ENCODE measurements at regions not wholly inside any gene's neighbourhood (a gene's known extent, or its start where the extent isn't known, plus 50 kb on each side); places are given as distances from the start of the nearest gene placed in this dataset.

GRCh38 chr6:14210663-14211561 lies 93.3 kb downstream of the CD83 start (continued):
- TF ChIP-seq TIGD3 (CRISPR knock-in tag; IDR thresholded peaks at IDR 0.05; ENCODE audit: borderline replicate concordance), result no peak
- TF ChIP-seq MAF1 (CRISPR knock-in tag; IDR thresholded peaks at IDR 0.05; ENCODE audit: borderline replicate concordance), result peak; percentile 44; the same call in 1 of the 2 replicates
- peak; percentile 40; the same call in 1 of the 2 replicates for TF ChIP-seq ZNF446 (CRISPR knock-in tag; IDR thresholded peaks at IDR 0.05)
- TF ChIP-seq GFI1 (CRISPR knock-in tag; IDR thresholded peaks at IDR 0.05; ENCODE audit: borderline replicate concordance), result no peak
- no peak for TF ChIP-seq KDM5A (IDR thresholded peaks at IDR 0.05; ENCODE audit: borderline replicate concordance, low read length)
- no peak for TF ChIP-seq ONECUT2 (CRISPR knock-in tag; IDR thresholded peaks at IDR 0.05)
- no peak for TF ChIP-seq PLSCR1 (CRISPR knock-in tag; IDR thresholded peaks at IDR 0.05; ENCODE audit: borderline replicate concordance)
- TF ChIP-seq YY1 (IDR thresholded peaks at IDR 0.05; ENCODE audit: insufficient read depth, insufficient replicate concordance, low read depth, low read length), result peak; percentile 67
- TF ChIP-seq ZNF382 (CRISPR knock-in tag; IDR thresholded peaks at IDR 0.05; ENCODE audit: borderline replicate concordance), result no peak
- TF ChIP-seq ZNF839 (CRISPR knock-in tag; IDR thresholded peaks at IDR 0.05; ENCODE audit: borderline replicate concordance), result no peak
- no peak for TF ChIP-seq THAP8 (CRISPR knock-in tag; IDR thresholded peaks at IDR 0.05; ENCODE audit: borderline replicate concordance)
- no peak for TF ChIP-seq SRF (IDR thresholded peaks at IDR 0.05; ENCODE audit: low read depth, low read length)
- TF ChIP-seq ZNF746 (CRISPR knock-in tag; IDR thresholded peaks at IDR 0.05), result no peak
- TF ChIP-seq ZNF652 (CRISPR knock-in tag; IDR thresholded peaks at IDR 0.05; ENCODE audit: borderline replicate concordance, low read depth), result no peak
- peak; percentile 88 for TF ChIP-seq ZNF776 (CRISPR knock-in tag; IDR thresholded peaks at IDR 0.05)
- TF ChIP-seq ZNF629 (CRISPR knock-in tag; conservative IDR thresholded peaks at IDR 0.05), result peak; percentile 25; the same call in 1 of the 2 replicates
- no peak for TF ChIP-seq ZNF781 (CRISPR knock-in tag; IDR thresholded peaks at IDR 0.05; ENCODE audit: borderline replicate concordance, not compliant biosample characterization)
- no peak for TF ChIP-seq ZNF879 (CRISPR knock-in tag; IDR thresholded peaks at IDR 0.05)
- TF ChIP-seq UBTF (CRISPR knock-in tag; IDR thresholded peaks at IDR 0.05), result peak; percentile 74; the same call in 1 of the 2 replicates
- peak; percentile 93 for TF ChIP-seq ZBTB14 (CRISPR knock-in tag; IDR thresholded peaks at IDR 0.05)
- TF ChIP-seq ELF3 (CRISPR knock-in tag; IDR thresholded peaks at IDR 0.05), result no peak
- TF ChIP-seq XBP1 (CRISPR knock-in tag; IDR thresholded peaks at IDR 0.05), result no peak; the same call in 1 of the 2 replicates
- no peak for TF ChIP-seq GPN1 (CRISPR knock-in tag; IDR thresholded peaks at IDR 0.05; ENCODE audit: borderline replicate concordance)

All from HepG2 (cell line).